Stomach (tissue), 8 donors: ENCODE measurements at regions not wholly inside any gene's neighbourhood (a gene's known extent, or its start where the extent isn't known, plus 50 kb on each side); places are given as distances from the start of the nearest gene placed in this dataset.
"Not testable (repeated sequence)": the region's sequence is repeated elsewhere in the genome, so short reads cannot be mapped to it uniquely, and the experiment has no call there.

Source experiments
- DNase-seq, 2 donors: peaks; one replicate each; pipeline versions ENCODE4 v3.0.0 to v3.0.0-alpha.2; 2013 to 2019
- H3K27ac ChIP-seq, 5 donors: fragments of 200-600 bp in 4 of 5; sonication (generic) in 4 of 5; one replicate each; pipeline ENCODE4 v1.5.1; 2013 to 2019; ENCODE audit warnings: mild to moderate bottlenecking in 1 of 5, moderate library complexity in 1 of 5
- H3K27me3 ChIP-seq, 3 donors: fragments of 200-600 bp; sonication (generic); one replicate each; pipeline ENCODE4 v1.5.1; 2017 to 2019; ENCODE audit warnings: mixed run types in 1 of 3
- H3K36me3 ChIP-seq, 4 donors: fragments of 200-600 bp; sonication (generic); 1 replicate in 3 of 4; 2 replicates in 1 of 4; pipeline ENCODE4 v1.5.1; 2016 to 2019
- H3K4me1 ChIP-seq, 4 donors: fragments of 200-600 bp; sonication (generic); one replicate each; pipeline ENCODE4 v1.5.1; 2016 to 2019
- H3K4me3 ChIP-seq, 4 donors: fragments of 200-600 bp; sonication (generic) in 3 of 4; one replicate each; pipeline ENCODE4 v1.5.1; 2016 to 2019; ENCODE audit warnings: mild to moderate bottlenecking in 1 of 4
- H3K9me3 ChIP-seq, 4 donors: fragments of 200-600 bp; sonication (generic); one replicate each; pipeline ENCODE4 v1.5.1; 2016 to 2019
- EP300 ChIP-seq: sonication (generic); formaldehyde crosslinking; IDR thresholded peaks from one replicate; pipeline ENCODE4 v1.6.1; 2017; ENCODE audit warnings: antibody characterized with exemption
- POLR2A ChIP-seq, 4 donors: fragments of 450-650 bp; IDR thresholded peaks; one replicate each; pipeline ENCODE4 v1.6.1; 2016; ENCODE audit warnings: antibody characterized with exemption in 4 of 4, control low read depth in 2 of 4, mild to moderate bottlenecking in 1 of 4, moderate library complexity in 1 of 4
- POLR2AphosphoS5 ChIP-seq, 3 donors: sonication (generic); formaldehyde crosslinking; IDR thresholded peaks; one replicate each; pipeline ENCODE4 v1.6.1; 2016; ENCODE audit warnings: antibody characterized with exemption in 3 of 3
- WGBS, 5 donors: extraction: QIAGEN DNeasy Blood & Tissue Kit in 3 of 5; methylation state at CpG; one replicate each; pipeline versions ENCODE4 v1.1.5 to v1.1.7; 2013 to 2018; 5-methylcytosine and 5-hydroxymethylcytosine counted together
- intact Hi-C: fragments of 100-400 bp; cut with DNase I; formaldehyde crosslinking; loops from one replicate; pipeline ENCODE4 v1.15.1; 2023; ENCODE audit warnings: low total_unique reads
- TF ChIP-seq, protein P1 (sequence below), 7 experiments: fragments of 450-650 bp in 4 of 7; fragments of 200-600 bp in 3 of 7; sonication (generic) in 3 of 7; IDR thresholded peaks; one replicate each; pipeline ENCODE4 v1.5.1; 2016 to 2019; ENCODE audit warnings: antibody characterized with exemption in 7 of 7, control low read depth in 2 of 7, mild to moderate bottlenecking in 1 of 7
- donor health status: healthy with polysubstance abuse.
- donor health status: Bipolar disorder and iron deficiency.
- donor health status: healthy.

GRCh38 chr9:90505695-90506094, 136.9 kb downstream of the DIRAS2 start:
- intact Hi-C loops, result no loop called here
- no peak for DNase-seq
- no peaks in the 10 kb centered on the region for H3K4me1 ChIP-seq
- H3K27ac ChIP-seq, result no peak overlapping the region
- H3K36me3 ChIP-seq, result no peaks in the 10 kb centered on the region
- no peak overlapping the region for H3K4me3 ChIP-seq
- TF ChIP-seq, protein P1, sequence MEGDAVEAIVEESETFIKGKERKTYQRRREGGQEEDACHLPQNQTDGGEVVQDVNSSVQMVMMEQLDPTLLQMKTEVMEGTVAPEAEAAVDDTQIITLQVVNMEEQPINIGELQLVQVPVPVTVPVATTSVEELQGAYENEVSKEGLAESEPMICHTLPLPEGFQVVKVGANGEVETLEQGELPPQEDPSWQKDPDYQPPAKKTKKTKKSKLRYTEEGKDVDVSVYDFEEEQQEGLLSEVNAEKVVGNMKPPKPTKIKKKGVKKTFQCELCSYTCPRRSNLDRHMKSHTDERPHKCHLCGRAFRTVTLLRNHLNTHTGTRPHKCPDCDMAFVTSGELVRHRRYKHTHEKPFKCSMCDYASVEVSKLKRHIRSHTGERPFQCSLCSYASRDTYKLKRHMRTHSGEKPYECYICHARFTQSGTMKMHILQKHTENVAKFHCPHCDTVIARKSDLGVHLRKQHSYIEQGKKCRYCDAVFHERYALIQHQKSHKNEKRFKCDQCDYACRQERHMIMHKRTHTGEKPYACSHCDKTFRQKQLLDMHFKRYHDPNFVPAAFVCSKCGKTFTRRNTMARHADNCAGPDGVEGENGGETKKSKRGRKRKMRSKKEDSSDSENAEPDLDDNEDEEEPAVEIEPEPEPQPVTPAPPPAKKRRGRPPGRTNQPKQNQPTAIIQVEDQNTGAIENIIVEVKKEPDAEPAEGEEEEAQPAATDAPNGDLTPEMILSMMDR (IDR thresholded peaks at IDR 0.05), result no peak
- no peak for TF ChIP-seq EP300
- TF ChIP-seq POLR2A (IDR thresholded peaks at IDR 0.05), result no peak
- no peak for TF ChIP-seq POLR2AphosphoS5 (IDR thresholded peaks at IDR 0.05)
- no peaks in the 10 kb centered on the region for H3K9me3 ChIP-seq
- WGBS, 5 donors, result 79 to 88% (median 84%) methylated on average over 1 of the region's 1 CpG
- no peaks in the 10 kb centered on the region for H3K27me3 ChIP-seq

DNA sequence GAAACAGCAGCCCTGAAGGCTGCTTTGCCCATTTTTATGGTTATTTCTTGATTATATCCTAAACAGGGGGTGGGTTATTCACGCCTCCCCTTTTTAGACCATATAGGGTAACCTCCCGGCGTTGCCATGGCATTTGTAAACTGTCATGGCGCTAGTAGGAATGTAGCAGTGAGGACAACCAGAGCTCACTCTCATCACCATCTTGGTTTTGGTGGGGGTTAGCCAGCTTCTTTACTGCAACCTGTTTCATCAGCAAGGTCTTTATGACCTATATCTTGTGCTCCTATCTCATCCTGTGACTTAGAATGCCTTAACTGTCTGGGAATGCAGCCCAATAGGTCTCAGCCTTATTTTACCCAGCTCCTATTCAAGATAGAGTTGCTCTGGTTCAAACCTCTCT, 136.2 kb downstream of the DIRAS2 start:
- 90 to 96% (median 92%) methylated on average over 4 of the region's 4 CpGs for whole genome bisulfite sequencing, 5 donors
- H3K27me3 ChIP-seq, H3K36me3 ChIP-seq, DNase-seq, H3K4me3 ChIP-seq, H3K27ac ChIP-seq, H3K9me3 ChIP-seq, H3K4me1 ChIP-seq, intact Hi-C loops: not testable (repeated sequence)

DNA sequence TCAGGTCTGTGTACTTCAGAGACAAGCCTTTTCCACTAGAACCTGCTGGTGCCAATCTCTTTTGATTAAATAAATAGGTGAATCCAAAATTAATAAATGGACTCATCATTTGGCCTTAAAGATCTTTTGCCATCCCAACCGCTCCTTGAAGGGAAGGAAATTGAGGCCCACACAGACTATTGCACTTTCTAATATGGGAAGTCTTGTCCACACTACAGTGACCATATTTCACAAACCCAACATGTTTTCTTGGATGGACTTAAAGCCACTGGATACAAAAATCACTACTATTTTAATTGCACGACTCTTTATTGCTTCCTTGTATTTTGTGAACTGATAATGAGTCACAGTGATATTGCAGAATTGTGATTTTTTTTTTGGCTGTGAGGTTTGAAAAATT, 135.0 kb downstream of the DIRAS2 start:
- Histone ChIP-seq H3K27ac (no peak overlapping the region), H3K36me3 (no peaks in the 10 kb centered on the region), H3K9me3 (no peaks in the 10 kb centered on the region), H3K27me3 (no peaks in the 10 kb centered on the region), H3K4me3 (no peak overlapping the region), H3K4me1 (no peaks in the 10 kb centered on the region)
- no peak for TF ChIP-seq POLR2AphosphoS5 (IDR thresholded peaks at IDR 0.05)
- TF ChIP-seq, protein P1 (IDR thresholded peaks at IDR 0.05), result no peak
- TF ChIP-seq POLR2A (IDR thresholded peaks at IDR 0.05), result no peak
- no peak for TF ChIP-seq EP300
- 79 to 87% (median 81%) methylated on average over 2 of the region's 2 CpGs for WGBS, 5 donors
- no peak for DNase-seq
- intact Hi-C loops, result no loop called here

GRCh38 chr9:90508940-90509339, 133.7 kb downstream of the DIRAS2 start:
- 80 to 93% (median 85%) methylated on average over 2 of the region's 2 CpGs for WGBS, 5 donors
- H3K27me3 ChIP-seq, result no peaks in the 10 kb centered on the region
- H3K4me1 ChIP-seq, result no peaks in the 10 kb centered on the region
- H3K36me3 ChIP-seq, result no peaks in the 10 kb centered on the region
- no peaks in the 10 kb centered on the region for H3K9me3 ChIP-seq
- H3K4me3 ChIP-seq, result no peak overlapping the region
- TF ChIP-seq, protein P1 (IDR thresholded peaks at IDR 0.05), result no peak
- no peak for TF ChIP-seq EP300
- TF ChIP-seq POLR2AphosphoS5 (IDR thresholded peaks at IDR 0.05), result no peak
- no peak for TF ChIP-seq POLR2A (IDR thresholded peaks at IDR 0.05)
- DNase-seq, result no peak
- intact Hi-C loops, result no loop called here
- H3K27ac ChIP-seq, result no peak overlapping the region

DNA sequence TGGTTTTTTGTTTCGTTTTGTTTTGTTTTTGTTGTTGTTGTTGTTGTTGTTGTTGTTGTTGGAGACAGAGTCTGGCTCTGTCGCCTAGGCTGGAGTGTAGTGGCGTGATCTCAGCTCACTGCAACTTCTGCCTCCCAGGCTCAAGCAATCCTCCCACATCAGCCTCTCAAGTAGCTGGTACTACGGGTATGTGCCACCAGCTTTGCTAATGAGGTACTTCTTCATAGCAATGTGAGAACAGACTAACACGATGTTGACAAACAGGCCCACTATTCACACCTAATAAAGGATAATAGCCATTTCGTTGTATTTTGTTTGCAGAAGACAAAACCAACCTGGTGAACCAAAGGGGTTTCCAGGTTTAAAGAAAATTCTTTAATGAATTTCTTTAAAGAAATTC, 130.9 kb downstream of the DIRAS2 start:
- Histone ChIP-seq H3K27me3 (no peaks in the 10 kb centered on the region), H3K4me1 (no peaks in the 10 kb centered on the region), H3K36me3 (no peaks in the 10 kb centered on the region), H3K9me3 (no peaks in the 10 kb centered on the region), H3K27ac (no peak overlapping the region), H3K4me3 (no peak overlapping the region)
- WGBS, 5 donors, result 81 to 88% (median 83%) methylated on average over 6 of the region's 6 CpGs
- no peak for DNase-seq
- intact Hi-C loops, result no loop called here
- TF ChIP-seq EP300, result no peak
- no peak for TF ChIP-seq POLR2A (IDR thresholded peaks at IDR 0.05)
- TF ChIP-seq, protein P1 (IDR thresholded peaks at IDR 0.05), result no peak
- TF ChIP-seq POLR2AphosphoS5 (IDR thresholded peaks at IDR 0.05), result no peak
